GM19395 (cell line): ENCODE measurements at regions not wholly inside any gene's neighbourhood (a gene's known extent, or its start where the extent isn't known, plus 50 kb on each side); places are given as distances from the start of the nearest gene placed in this dataset.
"Not testable (repeated sequence)": the region's sequence is repeated elsewhere in the genome, so short reads cannot be mapped to it uniquely, and the experiment has no call there.

Experiments
- ATAC-seq: cut with Tn5 transposase; IDR thresholded peaks from one replicate; pipeline ENCODE4 v1.9.1; 2021; ENCODE audit warnings: mild to moderate bottlenecking, moderate library complexity; ENCODE audit not compliant: unreplicated experiment

- ATAC-seq, result no peak
These were observed 791.1 kb upstream of the SOX11 start for GRCh38 chr2:4900861-4901770.

- no peak for ATAC-seq
These were observed 788.4 kb upstream of the SOX11 start for GRCh38 chr2:4903656-4904348.

- no peak for ATAC-seq
These were observed 783.7 kb upstream of the SOX11 start for GRCh38 chr2:4908461-4908860.

GRCh38 chr2:4909346-4910009 lies 782.7 kb upstream of the SOX11 start:
- no peak for ATAC-seq

- no peak for ATAC-seq
These were observed 778.1 kb upstream of the SOX11 start for GRCh38 chr2:4914036-4914435.

GRCh38 chr2:4914551-4914950 lies 777.6 kb upstream of the SOX11 start:
- no peak for ATAC-seq

GRCh38 chr2:4915357-4915756 lies 776.8 kb upstream of the SOX11 start:
- no peak for ATAC-seq

- no peak for ATAC-seq
These were observed 776.1 kb upstream of the SOX11 start for GRCh38 chr2:4916094-4916493.

- no peak for ATAC-seq
These were observed 761.5 kb upstream of the SOX11 start for GRCh38 chr2:4930704-4931103.

- ATAC-seq, result no peak
These were observed 760.3 kb upstream of the SOX11 start for GRCh38 chr2:4931721-4932365.

GRCh38 chr2:4935291-4935690 lies 756.9 kb upstream of the SOX11 start:
- not testable (repeated sequence) for ATAC-seq

GRCh38 chr2:4937550-4937949 lies 754.6 kb upstream of the SOX11 start:
- ATAC-seq, result no peak

GRCh38 chr2:4938206-4938605 lies 754.0 kb upstream of the SOX11 start:
- no peak for ATAC-seq

GRCh38 chr2:4942441-4942840 lies 749.7 kb upstream of the SOX11 start:
- no peak for ATAC-seq

- ATAC-seq, result no peak
These were observed 744.3 kb upstream of the SOX11 start for GRCh38 chr2:4947911-4948310.

- no peak for ATAC-seq
These were observed 740.8 kb upstream of the SOX11 start for GRCh38 chr2:4951368-4951767.

- ATAC-seq, result no peak
These were observed 733.0 kb upstream of the SOX11 start for GRCh38 chr2:4959219-4959618.

GRCh38 chr2:4962419-4962818 lies 729.8 kb upstream of the SOX11 start:
- ATAC-seq, result no peak

- no peak for ATAC-seq
These were observed 729.1 kb upstream of the SOX11 start for GRCh38 chr2:4963106-4963505.

GRCh38 chr2:4964001-4964540 lies 728.1 kb upstream of the SOX11 start:
- no peak for ATAC-seq

GRCh38 chr2:4964579-4964978 lies 727.6 kb upstream of the SOX11 start:
- no peak for ATAC-seq
